Uterus (tissue), 3 donors: ENCODE measurements at regions not wholly inside any gene's neighbourhood (a gene's known extent, or its start where the extent isn't known, plus 50 kb on each side); places are given as distances from the start of the nearest gene placed in this dataset.

ENCODE experiments used
- DNase-seq, 2 donors: peaks; one replicate each; pipeline ENCODE4 v3.0.0-alpha.2; 2019 to 2020
- H3K27ac ChIP-seq, 2 donors: fragments of 200-600 bp; sonication (generic); 1 replicate in 1 of 2; 2 replicates in 1 of 2; pipeline ENCODE4 v1.5.1; 2016 to 2018
- H3K27me3 ChIP-seq, 2 donors: fragments of 200-600 bp; sonication (generic); one replicate each; pipeline ENCODE4 v1.5.1; 2018 to 2019; ENCODE audit warnings: control low read depth in 1 of 2
- H3K36me3 ChIP-seq, 2 donors: fragments of 200-600 bp; sonication (generic); one replicate each; pipeline ENCODE4 v1.5.1; 2019; ENCODE audit warnings: control low read depth in 1 of 2
- H3K4me1 ChIP-seq, 2 donors: fragments of 200-600 bp; sonication (generic); one replicate each; pipeline ENCODE4 v1.5.1; 2018 to 2019; ENCODE audit warnings: control low read depth in 1 of 2
- H3K4me3 ChIP-seq, 2 donors: fragments of 200-600 bp; sonication (generic); 1 replicate in 1 of 2; 2 replicates in 1 of 2; pipeline ENCODE4 v1.5.1; 2018 to 2019; ENCODE audit warnings: mild to moderate bottlenecking in 1 of 2
- H3K9me3 ChIP-seq, 2 donors: fragments of 200-600 bp; sonication (generic); one replicate each; pipeline ENCODE4 v1.5.1; 2019; ENCODE audit warnings: control low read depth in 1 of 2
- POLR2A ChIP-seq, 2 donors: fragments of 450-650 bp; IDR thresholded peaks; one replicate each; pipeline ENCODE4 v1.6.1; 2016; ENCODE audit warnings: antibody characterized with exemption in 2 of 2, mild to moderate bottlenecking in 1 of 2, moderate library complexity in 1 of 2
- intact Hi-C: fragments of 100-400 bp; cut with DNase I; formaldehyde crosslinking; loops from one replicate; pipeline ENCODE4 v1.15.1; 2023; ENCODE audit warnings: low total_unique reads
- TF ChIP-seq, protein P1 (sequence below), 4 experiments: fragments of 200-600 bp in 2 of 4; fragments of 450-650 bp in 2 of 4; sonication (generic) in 2 of 4; IDR thresholded peaks; one replicate each; pipeline ENCODE4 v1.5.1; 2016 to 2019; ENCODE audit warnings: antibody characterized with exemption in 4 of 4, mild to moderate bottlenecking in 2 of 4, moderate library complexity in 1 of 4
- donor health status: DM: yes; HTN: yes; CAD: no.

DNA sequence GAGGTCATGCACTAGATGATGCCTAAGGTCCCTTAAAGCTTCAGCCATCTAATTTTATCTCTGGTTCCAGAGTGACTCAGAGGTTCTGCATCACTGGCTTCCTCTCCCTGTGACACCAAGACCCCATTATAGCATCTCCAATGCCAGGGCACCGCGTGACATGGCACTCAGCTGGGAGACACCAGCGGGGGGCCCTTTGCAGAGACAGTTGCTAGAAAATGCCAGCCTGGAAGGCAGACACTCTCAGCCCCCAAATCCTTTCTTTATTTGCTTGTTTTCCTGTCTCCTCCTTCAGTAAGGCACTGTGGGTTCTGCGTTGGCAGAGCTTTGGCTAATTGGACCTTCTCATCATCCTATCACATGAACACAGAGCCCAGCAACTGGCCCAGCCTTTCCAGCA is 123.5 kb upstream of the VRK1 start:
- no peaks in the 10 kb centered on the region for H3K27me3 ChIP-seq
- no peak overlapping the region for H3K27ac ChIP-seq
- H3K4me1 ChIP-seq = no peaks in the 10 kb centered on the region
- TF ChIP-seq, protein P1, sequence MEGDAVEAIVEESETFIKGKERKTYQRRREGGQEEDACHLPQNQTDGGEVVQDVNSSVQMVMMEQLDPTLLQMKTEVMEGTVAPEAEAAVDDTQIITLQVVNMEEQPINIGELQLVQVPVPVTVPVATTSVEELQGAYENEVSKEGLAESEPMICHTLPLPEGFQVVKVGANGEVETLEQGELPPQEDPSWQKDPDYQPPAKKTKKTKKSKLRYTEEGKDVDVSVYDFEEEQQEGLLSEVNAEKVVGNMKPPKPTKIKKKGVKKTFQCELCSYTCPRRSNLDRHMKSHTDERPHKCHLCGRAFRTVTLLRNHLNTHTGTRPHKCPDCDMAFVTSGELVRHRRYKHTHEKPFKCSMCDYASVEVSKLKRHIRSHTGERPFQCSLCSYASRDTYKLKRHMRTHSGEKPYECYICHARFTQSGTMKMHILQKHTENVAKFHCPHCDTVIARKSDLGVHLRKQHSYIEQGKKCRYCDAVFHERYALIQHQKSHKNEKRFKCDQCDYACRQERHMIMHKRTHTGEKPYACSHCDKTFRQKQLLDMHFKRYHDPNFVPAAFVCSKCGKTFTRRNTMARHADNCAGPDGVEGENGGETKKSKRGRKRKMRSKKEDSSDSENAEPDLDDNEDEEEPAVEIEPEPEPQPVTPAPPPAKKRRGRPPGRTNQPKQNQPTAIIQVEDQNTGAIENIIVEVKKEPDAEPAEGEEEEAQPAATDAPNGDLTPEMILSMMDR (IDR thresholded peaks at IDR 0.05) = no peak
- no peak for TF ChIP-seq POLR2A (IDR thresholded peaks at IDR 0.05)
- intact Hi-C loops = no loop called here
- H3K36me3 ChIP-seq = no peaks in the 10 kb centered on the region
- no peak overlapping the region for H3K4me3 ChIP-seq
- no peak for DNase-seq
- no peaks in the 10 kb centered on the region for H3K9me3 ChIP-seq

DNA sequence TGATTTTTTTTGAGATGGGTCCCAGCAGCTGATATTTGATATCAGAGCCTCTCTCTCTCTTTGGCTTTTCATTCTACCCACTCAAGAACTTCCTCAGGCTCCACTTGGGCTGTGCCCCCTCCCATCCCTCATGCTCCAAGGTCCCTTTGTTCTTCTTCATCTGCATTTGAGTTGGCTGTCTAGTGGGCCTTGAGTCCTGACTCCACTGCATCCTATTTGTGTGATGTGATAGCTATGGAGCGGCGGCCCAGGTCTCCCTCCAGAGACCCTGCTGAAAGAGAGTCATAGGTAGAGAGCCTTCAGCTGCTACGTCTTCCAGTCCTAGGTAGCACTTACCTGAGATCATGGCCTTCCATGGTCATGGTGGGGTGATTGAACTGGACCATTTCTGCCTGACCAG is 123.1 kb upstream of the VRK1 start:
- intact Hi-C loops = no loop called here
- H3K27me3 ChIP-seq = no peaks in the 10 kb centered on the region
- DNase-seq = no peak

DNA sequence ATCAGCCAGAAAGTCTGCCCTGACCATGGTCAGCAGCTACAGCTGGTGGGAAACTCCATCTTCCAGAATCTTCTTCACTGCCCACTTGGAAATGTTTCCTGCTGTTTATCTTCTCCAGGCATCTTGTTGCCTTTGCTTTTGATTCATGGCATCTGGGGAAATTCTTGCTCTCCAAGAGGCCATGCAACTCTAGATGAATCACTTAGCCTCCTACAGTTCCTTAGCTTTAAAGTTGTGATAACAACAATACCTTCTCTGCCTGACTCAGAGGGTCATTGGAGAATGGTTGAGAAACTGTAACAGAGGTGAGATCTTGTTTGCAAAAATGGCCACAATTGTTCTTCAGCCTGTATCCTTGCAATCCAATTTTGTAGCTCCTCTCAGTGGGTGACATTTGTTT is 121.0 kb upstream of the VRK1 start:
- Histone ChIP-seq H3K36me3 (no peaks in the 10 kb centered on the region), H3K27me3 (no peaks in the 10 kb centered on the region), H3K4me1 (no peaks in the 10 kb centered on the region), H3K27ac (no peak overlapping the region), H3K4me3 (no peak overlapping the region), H3K9me3 (no peaks in the 10 kb centered on the region)
- DNase-seq = no peak
- intact Hi-C loops = no loop called here
- TF ChIP-seq, protein P1 (IDR thresholded peaks at IDR 0.05) = no peak
- TF ChIP-seq POLR2A (IDR thresholded peaks at IDR 0.05) = no peak

More for the DNA sequence above, 123.1 kb upstream of the VRK1 start:
- Histone ChIP-seq H3K9me3 (no peaks in the 10 kb centered on the region), H3K4me3 (no peak overlapping the region), H3K4me1 (no peaks in the 10 kb centered on the region), H3K36me3 (no peaks in the 10 kb centered on the region), H3K27ac (no peak overlapping the region)
- TF ChIP-seq POLR2A (IDR thresholded peaks at IDR 0.05) = no peak
- TF ChIP-seq, protein P1 (IDR thresholded peaks at IDR 0.05) = no peak

DNA sequence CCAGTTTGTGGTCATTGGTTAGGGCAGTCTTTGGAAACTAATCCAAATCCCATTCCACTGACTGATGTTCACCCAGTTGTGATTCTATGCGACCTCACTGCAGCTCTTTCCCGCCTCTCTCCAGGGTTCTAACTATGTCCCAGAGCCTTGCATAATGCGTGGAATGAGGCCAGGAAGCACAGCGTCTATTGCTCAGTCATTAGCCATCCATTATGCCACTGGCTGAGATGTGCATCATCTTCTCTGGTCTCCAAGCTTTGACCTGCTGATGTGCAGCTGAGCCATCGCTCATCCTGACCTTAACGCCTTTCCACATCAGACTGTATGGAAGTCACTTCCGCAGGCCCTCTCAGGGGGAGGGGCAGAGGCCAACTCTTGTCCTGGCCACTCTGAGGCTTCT is 115.4 kb upstream of the VRK1 start:
- TF ChIP-seq POLR2A (IDR thresholded peaks at IDR 0.05) = no peak
- TF ChIP-seq, protein P1 (IDR thresholded peaks at IDR 0.05) = no peak
- Histone ChIP-seq H3K4me1 (no peaks in the 10 kb centered on the region), H3K27me3 (no peaks in the 10 kb centered on the region), H3K4me3 (no peak overlapping the region), H3K27ac (no peak overlapping the region), H3K36me3 (no peaks in the 10 kb centered on the region), H3K9me3 (no peaks in the 10 kb centered on the region)
- intact Hi-C loops = no loop called here
- no peak for DNase-seq

DNA sequence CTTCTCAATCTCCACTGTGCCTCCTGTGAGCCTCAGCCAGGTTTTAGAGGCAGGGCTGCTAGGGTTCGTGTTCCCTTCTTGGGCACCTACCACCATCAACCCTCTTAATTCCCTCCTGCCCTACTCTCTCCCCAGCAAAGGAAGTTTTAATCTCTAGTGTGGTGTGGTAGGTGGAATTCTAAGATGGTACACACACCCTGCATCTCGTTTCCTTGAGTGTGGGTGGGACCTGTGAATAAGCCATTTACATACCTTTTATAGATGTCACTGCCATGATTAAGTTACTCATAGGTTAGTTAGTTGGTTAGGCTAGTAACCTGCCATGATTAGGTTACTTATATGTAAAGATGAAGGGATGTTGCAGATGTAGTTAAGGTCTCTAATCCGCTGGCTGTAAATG is 114.8 kb upstream of the VRK1 start:
- Histone ChIP-seq H3K4me1 (no peaks in the 10 kb centered on the region), H3K4me3 (no peak overlapping the region), H3K9me3 (no peaks in the 10 kb centered on the region), H3K36me3 (no peaks in the 10 kb centered on the region), H3K27me3 (no peaks in the 10 kb centered on the region), H3K27ac (no peak overlapping the region)
- intact Hi-C loops = no loop called here
- no peak for TF ChIP-seq POLR2A (IDR thresholded peaks at IDR 0.05)
- TF ChIP-seq, protein P1 (IDR thresholded peaks at IDR 0.05) = no peak
- no peak for DNase-seq
